PC-9 (cell line): ENCODE measurements at regions not wholly inside any gene's neighbourhood (a gene's known extent, or its start where the extent isn't known, plus 50 kb on each side); places are given as distances from the start of the nearest gene placed in this dataset.

Source experiments
- BruUV-seq: library from RNA; stranded (reverse); fragments of 400-500 nt; replicated peaks from 2 replicates; lab custom pipeline; 2021; lab: Mats Ljungman, UMichigan
- CTCF ChIA-PET: fragments of 300-600 bp; sonication (Branson Sonifier 250); formaldehyde crosslinking; loops from one replicate; lab custom pipeline; 2022; ENCODE audit warnings: antibody characterized with exemption; lab: Charles Lee
- POLR2A ChIA-PET: fragments of 300-600 bp; sonication (Branson Sonifier 250); formaldehyde crosslinking; loops from one replicate; lab custom pipeline; 2022; ENCODE audit warnings: antibody characterized with exemption; ENCODE audit not compliant: unreplicated experiment; lab: Charles Lee
- DNase-seq, 2 experiments: peaks; one replicate each; pipeline versions ENCODE4 v3.0.0 to v3.0.0-alpha.2; 2015 to 2022; ENCODE audit warnings: mixed read lengths in 1 of 2
- H2AFZ ChIP-seq: fragments of 200-600 bp; sonication (generic); 2 replicates; pipeline ENCODE4 v1.8.1; 2017; ENCODE audit warnings: antibody characterized with exemption
- H3F3A ChIP-seq: fragments of 200-600 bp; sonication (generic); 2 replicates; pipeline ENCODE4 v1.8.1; 2017; ENCODE audit warnings: antibody characterized with exemption, mild to moderate bottlenecking, low read depth; ENCODE audit not compliant: insufficient read depth
- H3K27ac ChIP-seq: fragments of 200-600 bp; sonication (generic); 2 replicates; pipeline ENCODE4 v1.6.1; 2016; ENCODE audit warnings: mixed run types
- H3K27me3 ChIP-seq: fragments of 200-600 bp; sonication (generic); 2 replicates; pipeline ENCODE4 v1.6.1; 2016; ENCODE audit warnings: low read depth, mixed run types; ENCODE audit not compliant: insufficient read depth
- H3K36me3 ChIP-seq: fragments of 200-600 bp; sonication (generic); 2 replicates; pipeline ENCODE4 v1.6.1; 2016; ENCODE audit warnings: low read depth, mixed run types
- H3K4me1 ChIP-seq: fragments of 200-600 bp; sonication (generic); replicated peaks from 2 replicates; pipeline ENCODE4 v1.6.1; 2016; ENCODE audit warnings: mixed run types; ENCODE audit not compliant: insufficient read depth
- H3K4me2 ChIP-seq: fragments of 200-600 bp; sonication (generic); 2 replicates; pipeline ENCODE4 v1.6.1; 2017; ENCODE audit warnings: mixed run types
- H3K4me3 ChIP-seq: fragments of 200-600 bp; sonication (generic); 2 replicates; pipeline ENCODE4 v1.6.1; 2016; ENCODE audit warnings: mixed run types
- H3K79me2 ChIP-seq: fragments of 200-600 bp; sonication (generic); 2 replicates; pipeline ENCODE4 v1.6.1; 2017; ENCODE audit warnings: low read depth, mixed run types
- H3K9me2 ChIP-seq: fragments of 200-600 bp; sonication (generic); 2 replicates; pipeline ENCODE4 v1.8.1; 2017; ENCODE audit warnings: mild to moderate bottlenecking; ENCODE audit not compliant: insufficient read depth
- H3K9me3 ChIP-seq: fragments of 200-600 bp; sonication (generic); 2 replicates; pipeline ENCODE4 v1.8.1; 2016; ENCODE audit warnings: low read depth; ENCODE audit not compliant: insufficient read depth
- H4K20me1 ChIP-seq: fragments of 200-600 bp; sonication (generic); 2 replicates; pipeline ENCODE4 v1.8.1; 2017; ENCODE audit not compliant: insufficient read depth
- CTCF ChIP-seq: fragments of 200-600 bp; sonication (generic); conservative IDR thresholded peaks from 2 replicates; pipeline ENCODE4 v1.6.1; 2017; ENCODE audit warnings: mixed run types, antibody characterized with exemption, mild to moderate bottlenecking, moderate library complexity
- EZH2 ChIP-seq: fragments of 200-600 bp; sonication (generic); IDR thresholded peaks from 2 replicates; pipeline ENCODE4 v1.8.0; 2017; ENCODE audit warnings: antibody characterized with exemption, low read depth
- intact Hi-C: fragments of 100-400 bp; cut with micrococcal nuclease; formaldehyde crosslinking; loops from one replicate; pipeline ENCODE4 v1.10.0; 2022; ENCODE audit not compliant: unreplicated experiment

GRCh38 chrX:140447150-140447549, 57.7 kb downstream of the SOX3 start:
- Histone ChIP-seq H2AFZ (no peak overlapping the region), H3K79me2 (no peaks in the 10 kb centered on the region), H3K9me3 (no peaks in the 10 kb centered on the region), H3K36me3 (no peaks in the 10 kb centered on the region), H3K9me2 (no peaks in the 10 kb centered on the region), H3K4me3 (no peak overlapping the region), H3K4me2 (no peak overlapping the region), H3K27me3 (no peaks in the 10 kb centered on the region), H3K27ac (no peak overlapping the region), H3F3A (no peaks in the 10 kb centered on the region), H4K20me1 (no peaks in the 10 kb centered on the region), H3K4me1 (no peaks in the 10 kb centered on the region)
- BruUV-seq, result no TSS peak
- CTCF ChIA-PET, result no interaction called here
- POLR2A ChIA-PET, result no interaction called here
- DNase-seq, result no peak
- TF ChIP-seq EZH2, result no peak
- TF ChIP-seq CTCF, result no peak
- intact Hi-C loops, result no loop called here

GRCh38 chrX:140440876-140441275, 64.0 kb downstream of the SOX3 start:
- DNase-seq, result no peak
- no peaks in the 10 kb centered on the region for H3K36me3 ChIP-seq
- POLR2A ChIA-PET, result no interaction called here
- H3K9me2 ChIP-seq, result no peaks in the 10 kb centered on the region
- H3K4me3 ChIP-seq, result no peak overlapping the region
- BruUV-seq, result no TSS peak
- no peaks in the 10 kb centered on the region for H3K27me3 ChIP-seq
- TF ChIP-seq EZH2 (no peak), CTCF (no peak)
- no peak overlapping the region for H3K27ac ChIP-seq
- no peaks in the 10 kb centered on the region for H4K20me1 ChIP-seq
- no peaks in the 10 kb centered on the region for H3K4me1 ChIP-seq
- H3K4me2 ChIP-seq, result no peak overlapping the region
- H3K9me3 ChIP-seq, result no peaks in the 10 kb centered on the region
- H3K79me2 ChIP-seq, result no peaks in the 10 kb centered on the region
- intact Hi-C loops, result no loop called here
- CTCF ChIA-PET, result no interaction called here
- no peaks in the 10 kb centered on the region for H3F3A ChIP-seq
- H2AFZ ChIP-seq, result no peak overlapping the region

- DNase-seq, result no peak
- ChIA-PET CTCF (no interaction called here), POLR2A (no interaction called here)
- Histone ChIP-seq H3K27ac (no peak overlapping the region), H3K36me3 (no peaks in the 10 kb centered on the region), H3K27me3 (no peaks in the 10 kb centered on the region), H3K4me1 (no peaks in the 10 kb centered on the region), H3K4me3 (no peak overlapping the region), H2AFZ (no peak overlapping the region), H4K20me1 (no peaks in the 10 kb centered on the region), H3K4me2 (no peak overlapping the region), H3K9me2 (no peaks in the 10 kb centered on the region), H3K79me2 (no peaks in the 10 kb centered on the region), H3F3A (no peaks in the 10 kb centered on the region), H3K9me3 (no peaks in the 10 kb centered on the region)
- TF ChIP-seq CTCF (no peak), EZH2 (no peak)
- intact Hi-C loops, result no loop called here
- no TSS peak for BruUV-seq
Observed at GRCh38 chrX:140439476-140439875, 65.4 kb downstream of the SOX3 start.
